ENCODE measurements at regions not wholly inside any gene's neighbourhood (a gene's known extent, or its start where the extent isn't known, plus 50 kb on each side); places are given as distances from the start of the nearest gene placed in this dataset.

DNA sequence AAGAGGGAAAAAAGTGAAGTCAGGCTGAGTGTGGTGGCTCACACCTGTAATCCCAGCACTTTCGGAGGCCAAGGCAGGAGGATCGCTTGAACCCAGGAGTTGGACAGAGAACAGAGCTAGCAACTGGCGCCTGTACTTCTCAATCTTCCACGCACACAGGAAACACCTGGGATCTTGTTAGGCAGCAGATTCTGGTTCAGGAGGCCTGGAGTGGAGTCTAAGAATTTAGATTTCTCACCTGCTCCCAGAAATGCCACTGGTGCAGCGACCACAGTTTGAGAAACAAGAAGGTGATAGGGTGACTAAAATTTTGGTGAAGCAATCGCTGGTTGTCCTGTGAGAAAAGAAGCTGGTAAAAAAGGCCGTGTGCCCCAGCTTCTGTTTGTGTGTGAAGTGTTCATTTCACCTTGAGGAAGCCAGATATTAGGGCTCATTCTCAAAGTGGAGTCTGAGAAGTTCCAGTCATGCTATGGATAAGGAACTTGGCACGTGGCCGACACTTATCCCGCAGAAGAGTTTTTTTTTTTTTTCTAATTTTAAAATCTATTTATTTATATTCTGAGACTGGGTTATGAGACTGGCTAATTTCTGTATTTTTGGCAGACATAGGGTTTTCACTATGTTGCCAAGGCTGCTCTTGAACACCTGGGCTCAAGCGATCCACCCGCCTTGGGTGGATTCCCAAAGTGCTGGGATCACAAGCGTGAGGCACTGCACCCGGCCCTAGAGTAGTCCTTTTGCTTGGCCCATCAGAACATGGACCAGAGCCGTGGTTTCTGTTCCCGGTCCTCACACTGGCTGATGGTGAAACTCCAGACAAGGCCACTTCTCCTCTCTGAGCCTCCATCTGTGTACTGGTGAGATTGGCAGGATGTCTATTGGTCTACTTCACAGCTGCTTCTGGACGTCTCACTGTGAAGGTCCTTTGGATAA lies 324.6 kb upstream of the PROK2 start:
- Histone ChIP-seq H3K4me2 (no peak overlapping the region), H3K4me3 (no peak overlapping the region), H3K27ac (no peak overlapping the region), H3K9me3 (no peaks in the 10 kb centered on the region), H3K4me1 (no peaks in the 10 kb centered on the region)
- ATAC-seq (no peak), DNase-seq (ENCODE audit: low read depth in 1 of 2, low spot score in 1 of 2) (no peak), FAIRE-seq (no peak)
- ChIA-PET CTCF (interaction anchor here (1.4 kb wide), 1 partner anchor 12 kb away, joined by 3 read pairs; no protein-coding TSS in a partner anchor), POLR2A (no interaction called here)
- no peak for TF ChIP-seq CHD2 (IDR thresholded peaks at IDR 0.05; ENCODE audit: low read length, partially characterized antibody)
- TF ChIP-seq ELK1 (IDR thresholded peaks at IDR 0.05; ENCODE audit: low read depth, low read length), result no peak
- TF ChIP-seq, protein P1, sequence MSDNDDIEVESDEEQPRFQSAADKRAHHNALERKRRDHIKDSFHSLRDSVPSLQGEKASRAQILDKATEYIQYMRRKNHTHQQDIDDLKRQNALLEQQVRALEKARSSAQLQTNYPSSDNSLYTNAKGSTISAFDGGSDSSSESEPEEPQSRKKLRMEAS (IDR thresholded peaks at IDR 0.05), result no peak
- TF ChIP-seq, protein P2, sequence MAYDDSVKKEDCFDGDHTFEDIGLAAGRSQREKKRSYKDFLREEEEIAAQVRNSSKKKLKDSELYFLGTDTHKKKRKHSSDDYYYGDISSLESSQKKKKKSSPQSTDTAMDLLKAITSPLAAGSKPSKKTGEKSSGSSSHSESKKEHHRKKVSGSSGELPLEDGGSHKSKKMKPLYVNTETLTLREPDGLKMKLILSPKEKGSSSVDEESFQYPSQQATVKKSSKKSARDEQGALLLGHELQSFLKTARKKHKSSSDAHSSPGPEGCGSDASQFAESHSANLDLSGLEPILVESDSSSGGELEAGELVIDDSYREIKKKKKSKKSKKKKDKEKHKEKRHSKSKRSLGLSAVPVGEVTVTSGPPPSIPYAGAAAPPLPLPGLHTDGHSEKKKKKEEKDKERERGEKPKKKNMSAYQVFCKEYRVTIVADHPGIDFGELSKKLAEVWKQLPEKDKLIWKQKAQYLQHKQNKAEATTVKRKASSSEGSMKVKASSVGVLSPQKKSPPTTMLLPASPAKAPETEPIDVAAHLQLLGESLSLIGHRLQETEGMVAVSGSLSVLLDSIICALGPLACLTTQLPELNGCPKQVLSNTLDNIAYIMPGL (CRISPR knock-in tag; IDR thresholded peaks at IDR 0.05; ENCODE audit: borderline replicate concordance), result no peak
- no peak for TF ChIP-seq ZNF302 (CRISPR knock-in tag; IDR thresholded peaks at IDR 0.05)
- no peak for TF ChIP-seq NPAS2 (CRISPR knock-in tag; IDR thresholded peaks at IDR 0.05; ENCODE audit: borderline replicate concordance)
- TF ChIP-seq HOXB13 (CRISPR knock-in tag; IDR thresholded peaks at IDR 0.05; ENCODE audit: low read depth), result no peak
- TF ChIP-seq, protein P3, sequence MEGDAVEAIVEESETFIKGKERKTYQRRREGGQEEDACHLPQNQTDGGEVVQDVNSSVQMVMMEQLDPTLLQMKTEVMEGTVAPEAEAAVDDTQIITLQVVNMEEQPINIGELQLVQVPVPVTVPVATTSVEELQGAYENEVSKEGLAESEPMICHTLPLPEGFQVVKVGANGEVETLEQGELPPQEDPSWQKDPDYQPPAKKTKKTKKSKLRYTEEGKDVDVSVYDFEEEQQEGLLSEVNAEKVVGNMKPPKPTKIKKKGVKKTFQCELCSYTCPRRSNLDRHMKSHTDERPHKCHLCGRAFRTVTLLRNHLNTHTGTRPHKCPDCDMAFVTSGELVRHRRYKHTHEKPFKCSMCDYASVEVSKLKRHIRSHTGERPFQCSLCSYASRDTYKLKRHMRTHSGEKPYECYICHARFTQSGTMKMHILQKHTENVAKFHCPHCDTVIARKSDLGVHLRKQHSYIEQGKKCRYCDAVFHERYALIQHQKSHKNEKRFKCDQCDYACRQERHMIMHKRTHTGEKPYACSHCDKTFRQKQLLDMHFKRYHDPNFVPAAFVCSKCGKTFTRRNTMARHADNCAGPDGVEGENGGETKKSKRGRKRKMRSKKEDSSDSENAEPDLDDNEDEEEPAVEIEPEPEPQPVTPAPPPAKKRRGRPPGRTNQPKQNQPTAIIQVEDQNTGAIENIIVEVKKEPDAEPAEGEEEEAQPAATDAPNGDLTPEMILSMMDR (IDR thresholded peaks at IDR 0.05), result no peak
- no peak for TF ChIP-seq POLR2A (IDR thresholded peaks at IDR 0.05; ENCODE audit: low read length)
- TF ChIP-seq ESRRA (IDR thresholded peaks at IDR 0.05; ENCODE audit: borderline replicate concordance, low read length), result no peak
- no peak for TF ChIP-seq USF2 (IDR thresholded peaks at IDR 0.05)
- no peak for TF ChIP-seq POLR2AphosphoS2 (conservative IDR thresholded peaks at IDR 0.05; ENCODE audit: low read length)
- no peak for TF ChIP-seq FOSB (CRISPR knock-in tag; IDR thresholded peaks at IDR 0.05)
- no peak for TF ChIP-seq CHD4 (IDR thresholded peaks at IDR 0.05; ENCODE audit: borderline replicate concordance)
- TF ChIP-seq JUNB (IDR thresholded peaks at IDR 0.05), result no peak
- TF ChIP-seq MAFK (IDR thresholded peaks at IDR 0.05; ENCODE audit: partially characterized antibody), result no peak
- no peak for TF ChIP-seq MYC (IDR thresholded peaks at IDR 0.05; ENCODE audit: borderline replicate concordance, low read length)
- TF ChIP-seq HOXA7 (CRISPR knock-in tag; IDR thresholded peaks at IDR 0.05), result no peak
- no peak for TF ChIP-seq PHF8 (IDR thresholded peaks at IDR 0.05; ENCODE audit: borderline replicate concordance, low read depth)
- WGBS (ENCODE audit: missing lambda C conversion rate), result 55% methylated on average over 17 of the region's 17 CpGs

DNA sequence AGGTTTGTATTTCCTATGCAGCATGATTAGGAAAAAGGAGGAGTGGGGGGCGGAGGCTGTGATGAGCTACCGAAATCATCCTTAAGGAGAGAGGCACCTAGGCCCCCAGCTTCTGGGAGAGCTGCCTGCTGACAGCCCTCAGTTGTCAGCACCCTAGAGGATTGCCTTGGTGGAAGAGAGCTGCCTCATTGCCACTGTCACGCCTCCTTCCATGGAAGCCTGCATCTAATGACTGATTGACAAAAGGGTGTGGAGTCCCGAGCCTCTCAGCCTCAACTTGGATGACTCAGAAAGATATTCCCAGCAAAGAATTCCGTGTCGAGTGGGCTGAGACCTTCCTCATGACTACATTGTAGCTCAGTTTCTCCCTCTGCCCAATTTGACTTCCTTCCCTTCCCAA lies 320.4 kb upstream of the PROK2 start:
- no peak for ATAC-seq
- CTCF ChIA-PET, result no interaction called here
- TF ChIP-seq RARB (CRISPR knock-in tag; IDR thresholded peaks at IDR 0.05), result no peak
- TF ChIP-seq TP53 (CRISPR knock-in tag; IDR thresholded peaks at IDR 0.05), result no peak
- TF ChIP-seq RAD21 (conservative IDR thresholded peaks at IDR 0.05 in 1 of 2, IDR thresholded peaks at IDR 0.05 in 1 of 2), result no peak
- TF ChIP-seq ELK1 (IDR thresholded peaks at IDR 0.05; ENCODE audit: low read depth, low read length), result no peak
- no peak for TF ChIP-seq CEBPB (IDR thresholded peaks at IDR 0.05)
- TF ChIP-seq ATOH8 (CRISPR knock-in tag; IDR thresholded peaks at IDR 0.05; ENCODE audit: low read depth), result no peak
- no peak for TF ChIP-seq CBX8 (IDR thresholded peaks at IDR 0.05)
- 20% methylated on average over 6 of the region's 6 CpGs for WGBS (ENCODE audit: missing lambda C conversion rate)
- no peak overlapping the region for H3K4me2 ChIP-seq
- FAIRE-seq, result no peak
- H3K9me3 ChIP-seq, result no peaks in the 10 kb centered on the region
- H3K27ac ChIP-seq, result no peak overlapping the region
- peaks cover 2% of the 10 kb centered on the region; the same call in 1 of the 3 replicates for H3K4me1 ChIP-seq
- no peak for DNase-seq (ENCODE audit: low read depth in 1 of 2, low spot score in 1 of 2)
- POLR2A ChIA-PET, result no interaction called here
- H3K4me3 ChIP-seq, result no peak overlapping the region
